Limb (tissue), 2 donors: ENCODE measurements at regions not wholly inside any gene's neighbourhood (a gene's known extent, or its start where the extent isn't known, plus 50 kb on each side); places are given as distances from the start of the nearest gene placed in this dataset.

Experiments
- DNase-seq, 2 donors: peaks; one replicate each; pipeline ENCODE4 v3.0.0-alpha.2; 2016; ENCODE audit errors: extremely low spot score in 2 of 2

DNA sequence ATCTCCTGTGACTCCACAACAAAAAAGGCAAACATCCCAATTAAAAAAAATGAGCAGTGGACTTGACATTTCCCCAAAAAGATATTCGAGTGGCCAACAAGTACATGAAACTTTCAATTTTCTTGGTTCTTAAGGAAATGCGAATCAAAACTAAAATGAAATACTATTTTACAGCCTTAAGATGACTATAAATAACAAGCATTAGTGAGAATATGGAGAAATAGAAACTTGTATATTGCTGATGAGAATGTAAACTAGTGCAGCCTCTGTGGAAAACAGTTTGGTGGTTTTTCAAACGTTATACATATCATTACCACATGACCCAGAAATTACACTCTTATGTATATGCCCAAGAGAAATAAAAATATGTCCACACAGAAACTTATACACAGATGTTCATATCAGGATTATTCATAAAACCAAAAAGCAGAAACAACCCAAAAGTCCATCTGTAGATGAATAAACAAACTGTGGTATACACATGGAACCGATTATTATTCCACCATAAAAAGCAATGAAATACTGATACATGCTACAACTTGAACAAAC, 153.2 kb upstream of the GPR149 start:
- peak in 1 of 2 donors; percentile 28 for DNase-seq

DNA sequence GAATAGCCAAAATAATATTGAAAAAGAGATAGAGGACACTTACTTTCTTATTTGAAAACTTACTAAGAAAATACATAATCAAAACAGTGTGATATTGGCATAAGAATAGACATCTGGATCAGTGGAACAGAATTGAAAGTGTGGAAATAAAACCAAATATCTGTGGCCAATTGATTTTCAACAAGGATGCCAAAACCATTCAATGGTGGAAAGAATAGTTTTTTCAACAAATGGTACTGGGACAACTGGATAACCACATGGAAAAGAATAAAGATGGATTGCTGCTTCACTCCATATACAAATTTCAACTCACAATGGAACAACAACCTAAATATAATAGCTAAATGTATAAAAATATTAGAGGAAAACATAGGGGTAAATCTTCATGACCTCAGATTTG, 152.5 kb upstream of the GPR149 start:
- DNase-seq, result no peak

DNA sequence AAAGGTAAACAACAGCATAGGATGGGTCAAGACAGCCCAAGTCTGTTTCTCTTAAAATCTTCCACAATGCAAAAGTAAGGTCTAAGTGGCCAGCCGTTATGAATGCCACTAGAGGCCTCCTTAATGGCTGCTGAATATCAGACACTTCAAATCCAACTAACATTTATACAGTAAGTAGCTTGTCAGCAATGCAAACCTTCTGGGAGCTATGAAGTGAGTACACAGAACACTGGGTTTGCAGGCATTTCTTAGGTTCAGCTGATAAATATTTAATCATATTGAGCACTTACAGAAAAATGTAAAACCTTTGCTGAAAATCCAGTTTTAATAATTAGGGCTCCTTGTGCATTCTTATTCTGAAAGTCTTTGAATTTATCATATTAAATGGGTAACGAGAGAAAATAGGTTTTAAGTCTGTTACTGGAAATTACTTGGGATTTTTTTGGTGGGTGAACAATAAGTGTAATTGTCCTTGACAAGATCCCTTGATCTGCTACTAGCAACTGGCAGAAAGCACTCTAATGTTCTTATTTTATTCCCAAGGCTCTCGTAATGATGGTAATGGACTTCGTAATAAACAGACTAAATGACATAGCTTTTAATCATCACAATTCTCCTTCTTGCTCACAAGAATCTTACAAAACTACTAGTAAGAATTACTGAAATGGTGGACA, 141.7 kb upstream of the GPR149 start:
- DNase-seq, result no peak

DNA sequence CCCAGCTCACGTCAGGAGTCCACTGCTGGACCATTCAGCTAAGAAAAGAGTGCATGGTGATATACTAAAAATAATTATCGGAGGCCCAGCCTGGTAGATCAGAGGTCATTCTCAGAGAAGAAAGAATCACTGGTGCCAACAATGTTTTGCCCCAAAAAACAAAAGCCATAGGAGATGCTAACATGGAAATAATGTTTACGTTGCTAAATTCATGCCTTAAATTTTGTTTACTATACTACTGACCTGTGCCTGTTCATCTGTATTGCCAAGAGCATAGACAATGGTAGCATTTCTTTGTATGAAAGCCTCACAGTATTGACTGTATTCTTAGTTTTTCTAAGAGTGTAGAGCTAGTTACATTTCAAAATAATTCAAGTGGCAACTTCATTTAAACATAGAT, 138.1 kb upstream of the GPR149 start:
- DNase-seq, result no peak

DNA sequence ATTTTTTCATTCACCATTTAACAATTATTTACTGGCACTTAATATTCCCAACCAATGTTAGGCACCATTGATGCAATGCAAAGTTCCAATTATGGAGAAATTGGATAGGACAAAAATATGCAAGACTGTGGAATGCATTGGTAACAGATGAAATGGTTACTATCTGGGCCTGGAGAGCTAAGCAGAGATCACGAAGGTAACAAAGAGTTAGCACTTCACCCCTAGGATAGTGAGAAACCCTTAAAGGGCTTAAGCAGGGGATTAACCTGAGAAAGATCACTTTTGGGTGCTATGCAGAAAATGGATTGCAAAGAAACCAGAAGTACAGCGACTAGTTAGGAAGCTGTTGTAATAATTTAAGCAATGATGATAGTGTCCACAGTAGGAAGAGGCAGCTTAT, 129.6 kb upstream of the GPR149 start:
- DNase-seq, result no peak

DNA sequence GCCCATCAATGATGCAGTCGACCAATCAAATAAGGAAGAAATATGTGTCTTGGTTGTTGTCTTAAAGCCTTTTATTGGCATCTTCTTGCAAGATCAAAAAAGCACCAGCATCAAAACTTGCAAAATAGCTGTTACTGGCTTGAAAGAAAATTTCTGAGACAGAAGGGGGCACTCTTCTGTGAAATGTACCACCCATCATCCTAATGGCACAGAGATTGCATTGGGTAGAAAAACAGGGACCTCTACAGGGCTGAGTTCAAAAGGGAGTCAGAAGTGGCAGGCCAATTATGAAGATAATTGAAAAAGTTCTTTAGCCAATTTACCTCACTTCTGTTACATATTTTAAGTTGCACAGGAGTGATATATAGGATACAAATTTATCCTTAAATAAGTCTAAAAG, 122.3 kb upstream of the GPR149 start:
- DNase-seq, result no peak

DNA sequence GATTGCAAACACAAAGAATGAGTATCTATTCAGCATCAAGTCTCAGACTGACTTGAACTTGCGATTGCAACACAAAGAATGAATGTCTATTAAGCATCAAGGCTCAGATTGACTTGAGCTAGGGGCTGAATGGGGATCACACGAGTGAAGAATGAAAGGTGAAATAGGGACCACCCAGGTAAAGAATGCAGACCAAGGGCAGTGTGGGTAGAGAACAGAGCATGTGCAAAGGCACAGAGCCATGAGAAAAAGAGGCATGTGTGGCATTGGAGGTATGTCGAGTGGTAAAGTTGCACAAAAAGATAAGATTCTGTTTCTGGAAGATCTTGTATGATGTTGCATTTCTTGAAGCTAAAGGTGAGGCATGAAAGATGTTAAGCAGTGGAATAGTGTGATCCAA, 119.4 kb upstream of the GPR149 start:
- DNase-seq, result no peak

DNA sequence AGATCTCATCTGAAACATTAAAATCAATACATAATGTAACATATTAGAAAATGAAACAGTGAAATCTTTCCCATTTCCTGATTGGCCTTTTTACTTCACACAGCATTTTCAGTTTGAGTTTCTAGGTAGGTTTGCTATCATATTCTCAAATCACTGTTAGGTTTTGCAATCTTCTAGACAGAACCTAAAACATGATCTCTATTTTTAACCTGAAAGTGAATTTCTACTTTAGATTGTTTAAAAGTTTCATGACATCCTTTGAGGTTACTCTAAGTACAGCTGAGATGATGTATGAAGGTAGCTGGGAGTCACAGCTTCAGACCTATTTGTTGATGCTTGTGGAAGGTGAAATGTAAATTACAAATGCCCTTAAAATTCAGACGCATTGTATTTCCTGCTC, 118.4 kb upstream of the GPR149 start:
- no peak for DNase-seq

DNA sequence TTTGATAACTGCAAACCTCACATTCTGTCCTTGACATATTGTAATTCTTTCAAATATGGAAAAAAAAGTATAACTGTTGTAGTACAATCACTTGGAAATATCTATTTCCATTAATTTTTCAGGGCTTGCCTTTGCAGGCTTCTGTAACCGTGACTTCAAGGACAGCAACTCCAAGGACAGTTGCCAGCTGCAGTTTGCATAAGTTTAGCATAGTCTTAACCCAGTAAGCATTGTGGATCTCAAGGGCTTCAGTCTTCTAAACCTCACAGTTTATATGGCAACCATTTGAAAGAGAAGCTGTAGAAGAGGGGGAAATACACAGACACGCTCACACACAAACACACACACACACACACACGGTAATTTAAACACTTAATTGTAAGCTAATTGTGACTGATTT, 112.8 kb upstream of the GPR149 start:
- DNase-seq, result no peak

DNA sequence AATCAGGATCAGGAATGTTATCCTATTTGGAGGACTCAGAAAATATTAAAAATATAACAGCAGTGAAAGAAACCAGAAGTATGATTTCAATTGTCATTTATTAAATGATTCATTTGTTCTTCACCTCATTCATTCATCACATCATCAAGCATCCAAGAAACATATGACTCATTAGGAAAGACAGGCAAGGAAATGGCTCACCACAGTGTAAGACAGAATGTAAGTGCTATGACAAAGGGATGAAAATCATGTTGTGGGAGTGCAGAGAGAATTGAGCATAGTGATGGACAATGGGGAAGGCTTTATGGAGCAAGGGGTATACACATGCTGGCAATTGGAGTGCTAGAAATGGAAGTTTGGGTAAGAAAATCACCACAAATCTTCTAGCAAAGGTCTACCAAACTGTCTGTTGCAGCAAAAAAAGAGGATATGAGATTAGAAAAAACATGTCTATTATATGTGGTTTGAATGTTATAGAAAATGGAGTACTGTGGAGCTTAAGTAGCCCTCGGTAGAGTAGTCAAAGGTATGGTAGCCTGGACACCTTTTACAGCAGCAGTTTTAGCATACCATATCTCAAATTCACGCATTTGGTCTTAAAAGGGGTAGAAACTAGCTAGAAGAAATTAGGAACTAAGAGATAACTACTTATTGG, 111.1 kb upstream of the GPR149 start:
- no peak for DNase-seq

DNA sequence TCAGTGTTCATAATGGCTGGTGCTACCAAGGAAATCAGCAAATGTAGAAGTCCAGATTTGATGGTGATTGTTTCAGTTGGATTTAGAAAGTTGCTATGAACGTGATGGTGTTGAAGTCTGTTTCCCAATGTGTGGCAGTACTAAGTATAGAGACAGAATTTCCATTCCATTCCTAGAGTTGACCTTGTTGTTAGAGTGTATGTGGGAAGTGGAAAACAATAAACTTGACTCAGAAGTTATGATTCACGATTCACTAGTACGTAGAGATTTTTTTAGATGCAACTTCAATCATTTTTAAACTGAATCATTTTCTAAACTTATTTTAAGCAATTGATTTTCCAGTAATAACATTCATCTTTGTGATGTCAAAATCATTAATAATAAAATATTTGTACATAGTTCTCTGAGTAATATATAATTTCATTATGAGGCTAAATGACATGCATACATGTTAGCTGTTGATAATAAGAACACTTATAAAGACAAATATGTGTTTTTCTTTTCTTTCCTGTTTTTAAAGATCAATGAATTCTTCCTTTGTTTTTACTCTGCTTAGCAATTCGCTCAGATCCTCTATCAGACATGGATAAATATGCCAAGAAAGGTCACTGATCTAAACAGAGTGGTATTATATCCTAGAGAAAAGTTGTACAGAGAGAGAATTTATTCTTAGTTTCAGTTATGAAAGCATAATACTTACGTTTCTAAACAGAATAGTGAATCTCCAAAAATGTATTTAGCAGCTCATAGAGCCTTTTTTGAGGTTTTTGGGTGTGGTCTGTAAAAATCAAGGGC, 108.8 kb upstream of the GPR149 start:
- no peak for DNase-seq

DNA sequence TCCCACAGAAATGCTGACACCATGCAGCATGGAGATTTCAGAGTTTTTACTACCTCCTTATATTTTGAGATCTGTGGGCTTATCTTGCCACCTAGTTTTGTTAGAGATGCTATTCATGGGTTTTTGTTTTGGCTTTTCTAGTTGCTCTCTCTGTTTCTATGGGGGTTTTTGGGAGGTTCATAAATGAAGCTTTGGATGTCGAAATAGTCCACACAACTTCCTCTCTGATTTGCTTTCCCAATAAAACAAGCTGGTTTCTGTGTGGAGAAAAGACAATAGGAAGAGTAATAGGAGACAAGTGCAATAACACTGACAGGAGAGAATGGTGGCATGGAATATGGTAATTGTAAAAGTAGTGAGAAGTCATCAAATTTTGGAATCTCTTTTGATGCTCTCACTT, 106.8 kb upstream of the GPR149 start:
- DNase-seq, result no peak

DNA sequence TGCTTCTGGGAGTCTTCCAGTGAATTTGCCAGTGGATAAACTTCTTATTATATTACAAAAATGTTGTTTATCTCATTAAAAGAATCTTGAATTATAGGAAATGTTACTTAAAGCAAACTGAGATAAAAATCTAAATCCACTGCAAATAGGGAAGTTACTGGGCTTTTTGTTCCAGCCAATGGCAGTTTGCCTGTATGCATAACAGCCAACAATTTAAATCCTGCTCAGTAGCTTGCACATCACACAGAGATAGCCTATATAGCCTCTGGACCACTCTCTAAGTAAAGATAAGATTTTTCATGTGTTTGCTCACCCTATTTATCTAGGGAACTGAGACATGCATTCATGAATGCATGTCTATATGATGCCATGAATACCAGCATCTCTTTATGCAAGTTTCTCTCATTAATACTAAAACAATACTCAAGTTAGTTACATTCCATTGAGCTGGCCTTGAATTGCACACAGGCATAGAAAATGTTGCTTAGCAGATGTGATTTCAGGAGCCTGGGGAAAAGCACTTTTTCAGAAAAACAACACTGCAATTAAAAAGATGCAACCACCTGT, 92.1 kb upstream of the GPR149 start:
- DNase-seq, result no peak

DNA sequence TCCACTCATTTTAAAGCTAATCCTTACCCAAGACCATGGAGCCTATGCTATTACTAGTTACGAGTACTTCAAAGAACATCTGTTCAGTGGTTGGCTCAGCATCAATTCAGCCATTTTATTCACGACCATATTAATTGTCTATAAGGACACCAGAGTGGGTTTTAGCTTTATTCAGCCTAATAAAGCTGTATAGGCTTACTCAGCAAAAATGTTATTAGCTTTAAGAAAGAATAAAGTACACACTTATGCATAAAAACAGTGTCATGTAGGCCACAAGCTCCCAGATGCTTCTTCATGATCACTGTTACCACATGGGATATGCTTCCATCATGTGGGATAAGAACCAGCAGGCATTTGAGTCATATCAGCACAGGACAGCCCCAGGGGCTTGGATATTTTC, 87.4 kb upstream of the GPR149 start:
- no peak for DNase-seq

DNA sequence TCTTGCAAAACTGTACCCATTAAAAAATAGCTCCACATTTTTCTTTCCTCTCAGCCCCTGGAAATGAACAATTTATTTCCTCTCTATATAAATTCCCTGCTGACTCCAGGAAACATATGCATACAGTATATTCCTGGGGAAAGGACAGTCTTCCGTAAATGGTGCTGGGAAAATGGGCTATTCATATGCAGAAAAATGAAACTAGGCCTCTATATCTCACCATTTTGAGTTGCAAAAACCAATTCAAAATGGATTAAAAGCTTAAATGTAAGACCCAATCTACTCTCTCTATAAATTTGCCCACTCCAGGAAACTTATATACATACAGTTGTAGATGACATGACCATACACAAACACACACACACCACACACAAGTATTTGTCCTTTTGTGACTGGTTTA, 85.9 kb upstream of the GPR149 start:
- no peak for DNase-seq

DNA sequence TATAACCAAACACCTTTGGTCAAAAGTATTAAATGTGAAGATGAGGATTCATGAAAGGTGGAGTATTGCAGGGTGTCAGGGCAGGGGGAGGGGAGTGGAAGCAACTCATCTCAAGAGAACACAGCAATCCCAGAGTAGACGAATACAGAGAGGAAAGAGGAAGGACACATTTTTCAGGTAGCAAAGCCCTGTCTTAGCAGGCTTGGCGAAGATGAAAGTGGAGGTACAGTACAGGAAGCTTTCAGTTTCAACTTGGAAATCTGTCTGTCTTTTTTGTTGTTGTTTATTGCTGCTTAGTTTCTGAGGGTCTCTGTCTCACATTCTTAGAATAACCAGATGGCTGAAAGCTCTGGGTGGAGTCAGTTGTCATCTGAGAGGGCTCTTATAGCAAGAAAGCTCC, 80.8 kb upstream of the GPR149 start:
- DNase-seq, result no peak

DNA sequence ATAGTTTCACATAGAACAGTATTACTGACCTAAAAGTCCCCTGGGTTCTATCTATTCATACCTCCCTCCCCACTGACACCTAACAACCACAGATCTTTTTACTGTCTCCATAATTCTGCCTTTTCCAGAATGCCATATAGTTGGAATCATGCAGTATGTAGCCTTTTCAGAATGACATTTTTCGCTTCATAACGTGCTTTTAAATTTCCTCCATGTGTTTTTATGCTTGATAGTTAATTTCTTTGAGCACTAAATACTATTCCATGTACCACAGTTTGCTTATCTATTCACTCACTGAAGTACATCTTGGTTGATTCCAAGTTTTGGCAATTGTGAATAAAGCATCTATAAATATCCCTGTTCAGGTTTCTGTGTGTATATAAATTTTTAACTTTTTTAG, 77.7 kb upstream of the GPR149 start:
- no peak for DNase-seq

DNA sequence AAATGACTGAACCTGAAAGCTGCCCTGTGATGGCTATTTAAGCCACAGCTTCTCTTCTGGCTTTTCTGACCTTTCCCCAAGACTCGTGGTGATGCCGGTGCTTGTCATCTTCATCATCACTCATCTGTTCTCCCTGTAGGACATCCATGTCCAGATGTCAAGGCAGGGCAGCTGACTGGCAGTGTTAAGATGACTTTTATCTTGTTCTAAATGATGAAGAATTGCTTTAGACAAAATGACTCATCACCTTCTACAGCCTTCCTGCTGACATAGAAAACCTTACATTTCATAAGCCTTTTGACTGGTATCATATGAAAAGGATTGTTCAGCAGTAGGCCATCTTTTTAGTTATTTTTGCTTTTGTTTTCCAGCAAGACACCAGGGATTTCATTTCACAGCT, 67.0 kb upstream of the GPR149 start:
- no peak for DNase-seq

DNA sequence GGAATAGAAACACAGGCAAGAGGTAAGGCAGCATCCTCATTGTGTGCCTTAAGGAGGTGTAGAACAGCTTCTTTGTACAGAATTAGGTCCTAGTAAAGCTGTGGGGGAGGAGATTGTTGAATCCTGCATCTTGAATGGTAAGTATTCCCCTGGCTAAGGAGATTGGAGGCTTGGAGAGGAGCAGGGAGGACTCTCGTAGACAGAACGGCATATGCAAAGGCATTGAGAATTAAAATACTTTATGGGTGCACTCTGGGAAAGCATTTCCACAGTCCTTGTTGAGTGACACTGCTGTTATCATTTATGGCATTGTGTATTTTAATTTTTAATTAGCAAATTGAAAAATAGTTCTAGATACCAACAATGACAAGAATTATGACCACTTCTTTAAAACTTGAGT, 66.5 kb upstream of the GPR149 start:
- no peak for DNase-seq

DNA sequence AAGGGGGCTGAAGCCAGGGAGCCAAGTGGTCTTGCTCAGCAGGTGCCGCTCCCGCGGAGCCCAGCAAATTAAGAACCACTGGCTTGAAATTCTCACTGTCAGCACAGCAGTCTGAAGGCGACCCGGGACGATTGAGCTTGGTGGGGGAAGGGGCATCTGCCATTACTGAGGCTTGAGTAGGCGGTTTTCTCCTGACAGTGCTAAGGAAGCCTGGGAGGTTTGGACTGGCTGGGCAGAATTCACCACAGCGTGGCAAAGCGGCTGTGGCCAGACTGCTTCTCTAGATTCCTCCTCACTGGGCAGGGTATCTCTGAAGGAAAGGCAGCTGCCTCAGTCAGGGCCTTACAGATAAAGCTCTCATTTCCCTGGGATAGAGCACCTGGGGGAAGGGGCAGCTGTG, 57.0 kb upstream of the GPR149 start:
- no peak for DNase-seq

DNA sequence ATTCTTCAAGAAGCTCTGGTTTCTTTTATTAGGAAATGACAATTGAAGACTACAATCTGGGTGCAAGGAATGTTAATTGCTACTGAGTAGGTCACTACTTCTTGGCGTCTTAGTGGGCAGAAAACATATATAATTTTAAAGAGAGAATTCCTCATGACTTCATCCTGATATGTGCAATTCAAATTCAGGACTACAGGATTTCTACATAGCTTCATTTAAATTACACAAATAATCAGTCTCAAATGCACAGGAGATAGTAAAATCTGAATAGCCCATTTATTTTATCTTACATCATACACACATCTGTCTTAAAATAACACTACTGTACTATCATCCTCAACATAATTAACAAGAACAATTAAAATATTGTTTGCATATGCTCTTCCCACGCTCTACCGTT, 52.5 kb upstream of the GPR149 start:
- no peak for DNase-seq

DNA sequence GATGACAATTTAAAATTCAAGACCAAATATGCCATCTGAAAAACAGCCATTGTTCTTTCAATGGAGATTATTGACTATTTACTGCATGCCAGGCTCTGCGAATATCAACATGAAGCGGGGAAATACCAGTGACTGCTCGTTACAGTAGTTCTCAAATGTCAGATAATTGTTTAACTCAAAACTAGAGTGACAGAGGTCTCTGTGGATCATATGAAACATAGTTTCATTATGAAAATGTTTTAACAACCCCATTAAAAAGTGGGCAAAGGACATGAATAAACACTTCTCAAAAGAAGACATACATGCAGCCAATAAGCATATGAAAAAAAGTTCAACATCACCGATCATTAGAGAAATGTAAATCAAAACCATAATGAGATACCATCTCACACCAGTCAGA, 50.0 kb upstream of the GPR149 start:
- DNase-seq, result no peak
